IMR-90 (cell line): ENCODE measurements at regions not wholly inside any gene's neighbourhood (a gene's known extent, or its start where the extent isn't known, plus 50 kb on each side); places are given as distances from the start of the nearest gene placed in this dataset.

ENCODE experiments used
- ATAC-seq: fragments of 200-7000 bp; cut with Tn5 transposase; 2 replicates; pipeline ENCODE4 v1.9.1; 2020; ENCODE audit warnings: low read depth, mild to moderate bottlenecking, moderate library complexity
- BruUV-seq: library from RNA; stranded (reverse); fragments of 400-500 nt; replicated peaks from 2 replicates; lab custom pipeline; 2021; lab: Mats Ljungman, UMichigan
- CTCF ChIA-PET: fragments of 300-600 bp; formaldehyde crosslinking; extraction: SDS; loops from one replicate; lab custom pipeline; 2021; ENCODE audit warnings: antibody characterized with exemption; lab: Yijun Ruan, JAX
- POLR2A ChIA-PET: fragments of 300-600 bp; sonication (Branson Sonifier 250); formaldehyde crosslinking; loops from one replicate; lab custom pipeline; 2022; ENCODE audit warnings: antibody characterized with exemption; ENCODE audit not compliant: unreplicated experiment; lab: Charles Lee
- DNase-seq: peaks from one replicate; pipeline ENCODE4 v3.0.0; 2013
- H2AFZ ChIP-seq: replicated peaks from 2 replicates; pipeline ENCODE3; 2013; ENCODE audit warnings: low read length, mild to moderate bottlenecking; ENCODE audit not compliant: poor library complexity
- H2AK5ac ChIP-seq: 2 replicates; pipeline ENCODE4 v1.6.1; 2013; ENCODE audit warnings: low read depth, low read length, inconsistent platforms
- H2AK9ac ChIP-seq: replicated peaks from 2 replicates; pipeline ENCODE3; 2013; ENCODE audit warnings: mild to moderate bottlenecking, low read depth, low read length, moderate library complexity; ENCODE audit not compliant: poor library complexity
- H2BK120ac ChIP-seq: 2 replicates; pipeline ENCODE4 v1.6.1; 2013; ENCODE audit warnings: low read depth, low read length, inconsistent platforms
- H2BK15ac ChIP-seq: 3 replicates; pipeline ENCODE4 v1.6.1; 2013; ENCODE audit warnings: low read depth, low read length, inconsistent platforms
- H2BK20ac ChIP-seq: 2 replicates; pipeline ENCODE4 v1.6.1; 2013; ENCODE audit warnings: low read depth, mild to moderate bottlenecking, inconsistent platforms, low read length, moderate library complexity
- H2BK5ac ChIP-seq: 2 replicates; pipeline ENCODE4 v1.6.1; 2013; ENCODE audit warnings: mild to moderate bottlenecking, low read depth, low read length, inconsistent platforms; ENCODE audit not compliant: poor library complexity, severe bottlenecking
- H3K14ac ChIP-seq: replicated peaks from 2 replicates; pipeline ENCODE4 v1.6.1; 2013; ENCODE audit warnings: low read depth, low read length, inconsistent platforms
- H3K18ac ChIP-seq: 2 replicates; pipeline ENCODE4 v1.6.1; 2013; ENCODE audit warnings: low read depth, low read length, control low read depth
- H3K23ac ChIP-seq: 2 replicates; pipeline ENCODE4 v1.6.1; 2013; ENCODE audit warnings: low read depth, low read length, inconsistent platforms
- H3K27ac ChIP-seq: 2 replicates; pipeline ENCODE4 v1.5.1; 2013; ENCODE audit warnings: mild to moderate bottlenecking, control low read depth, low read length; ENCODE audit not compliant: insufficient read depth
- H3K27me3 ChIP-seq: 2 replicates; pipeline ENCODE4 v1.6.1; 2013; ENCODE audit warnings: low read length; ENCODE audit not compliant: control insufficient read depth, insufficient read depth
- H3K36me3 ChIP-seq: 2 replicates; pipeline ENCODE4 v1.6.1; 2013; ENCODE audit warnings: low read length, mixed read lengths; ENCODE audit not compliant: control insufficient read depth, insufficient read depth
- H3K4ac ChIP-seq: 2 replicates; pipeline ENCODE4 v1.6.1; 2013; ENCODE audit warnings: low read depth, low read length, inconsistent platforms
- H3K4me1 ChIP-seq: 2 replicates; pipeline ENCODE4 v1.6.1; 2013; ENCODE audit warnings: low read length, mixed read lengths; ENCODE audit not compliant: control insufficient read depth, insufficient read depth
- H3K4me2 ChIP-seq: 2 replicates; pipeline ENCODE4 v1.6.1; 2013; ENCODE audit warnings: low read depth, mild to moderate bottlenecking, control low read depth, low read length, moderate library complexity
- H3K4me3 ChIP-seq: 2 replicates; pipeline ENCODE4 v1.5.1; 2013; ENCODE audit warnings: low read depth, mild to moderate bottlenecking, control low read depth, low read length, moderate library complexity; ENCODE audit not compliant: insufficient read depth
- H3K56ac ChIP-seq: 2 replicates; pipeline ENCODE4 v1.6.1; 2013; ENCODE audit warnings: low read length, inconsistent platforms; ENCODE audit not compliant: insufficient read depth; ENCODE audit errors: extremely low read depth
- H3K79me1 ChIP-seq, 2 experiments: 2 replicates each; pipeline ENCODE4 v1.6.1; 2013; ENCODE audit warnings: low read length in 2 of 2, inconsistent platforms in 1 of 2, low read depth in 1 of 2
- H3K9ac ChIP-seq: 2 replicates; pipeline ENCODE4 v1.6.1; 2013; ENCODE audit warnings: low read depth, low read length, control low read depth
- H3K9me1 ChIP-seq: 2 replicates; pipeline ENCODE4 v1.6.1; 2013; ENCODE audit warnings: low read length, inconsistent platforms; ENCODE audit not compliant: insufficient read depth
- H3K9me3 ChIP-seq: 2 replicates; pipeline ENCODE4 v1.6.1; 2013; ENCODE audit warnings: low read length; ENCODE audit not compliant: control insufficient read depth, insufficient read depth
- H4K20me1 ChIP-seq: 2 replicates; pipeline ENCODE4 v1.6.1; 2013; ENCODE audit warnings: low read length, inconsistent platforms; ENCODE audit not compliant: insufficient read depth
- H4K5ac ChIP-seq: 2 replicates; pipeline ENCODE4 v1.6.1; 2013; ENCODE audit warnings: mild to moderate bottlenecking, low read depth, low read length, control low read depth
- H4K8ac ChIP-seq, 2 experiments: 2 replicates each; pipeline ENCODE4 v1.6.1; 2013; ENCODE audit warnings: low read depth in 2 of 2, low read length in 2 of 2, control low read depth in 1 of 2, inconsistent platforms in 1 of 2
- H4K91ac ChIP-seq: 2 replicates; pipeline ENCODE4 v1.6.1; 2013; ENCODE audit warnings: low read depth, low read length, inconsistent platforms; ENCODE audit not compliant: insufficient read depth
- CEBPB ChIP-seq: IDR thresholded peaks from 2 replicates; pipeline ENCODE4 v1.6.1; 2012; ENCODE audit warnings: low read depth, low read length, improper control_type of control experiment
- CTCF ChIP-seq: conservative IDR thresholded peaks from 2 replicates; pipeline ENCODE4 v1.5.1; 2012; ENCODE audit warnings: mild to moderate bottlenecking, low read depth, low read length, improper control_type of control experiment
- RAD21 ChIP-seq: IDR thresholded peaks from 2 replicates; pipeline ENCODE4 v1.6.1; 2012; ENCODE audit warnings: low read length, improper control_type of control experiment
- USF2 ChIP-seq: fragments of 150-350 bp; IDR thresholded peaks from 2 replicates; pipeline ENCODE4 v1.6.1; 2017; ENCODE audit warnings: mild to moderate bottlenecking, antibody characterized with exemption, low read length, low read depth
- WGBS, 2 experiments: methylation state at CpG; one replicate each; pipeline versions ENCODE4 v1.1.5 to v1.1.7; 2013; ENCODE audit warnings: missing lambda C conversion rate in 2 of 2; ENCODE audit not compliant: insufficient read length in 1 of 2; ENCODE audit errors: extremely low coverage in 2 of 2; 5-methylcytosine and 5-hydroxymethylcytosine counted together
- dilution Hi-C: fragments of 300-500 bp; cut with HindIII; formaldehyde crosslinking; loops from one replicate; pipeline ENCODE4 v1.14.3; 2018; ENCODE audit warnings: low sequenced_read_pairs; ENCODE audit not compliant: unreplicated experiment
- in situ Hi-C: fragments of 300-500 bp; cut with MboI; formaldehyde crosslinking; loops from 3 replicates; pipeline ENCODE4 v1.14.3; 2019; ENCODE audit warnings: low sequenced_read_pairs, inconsistent platforms, mixed read lengths
- intact Hi-C: fragments of 100-400 bp; cut with micrococcal nuclease; formaldehyde crosslinking; loops from 2 replicates; pipeline ENCODE4 v1.10.0; 2022

- dilution Hi-C loops = no loop called here
- Histone ChIP-seq H2AFZ (peak overlapping the region; percentile 99), H3K36me3 (peaks cover 10% of the 10 kb centered on the region; the same call in 1 of the 2 replicates), H2BK15ac (no peak overlapping the region), H4K5ac (no peak overlapping the region), H3K9me1 (no peaks in the 10 kb centered on the region; the same call in 1 of the 2 replicates), H2AK5ac (no peak overlapping the region), H3K18ac (no peak overlapping the region), H3K27me3 (no peaks in the 10 kb centered on the region), H3K4me2 (peak overlapping the region; percentile 93), H3K9ac (peak overlapping the region; percentile 85), H3K4me1 (peaks cover 6% of the 10 kb centered on the region), H2BK20ac (no peak overlapping the region), H3K14ac (peak overlapping the region; percentile 90), H3K27ac (peak overlapping the region; percentile 70), H4K91ac (no peak overlapping the region), H4K8ac (peak overlapping the region in 1 of 2 experiments; percentile 69; a peak in 2 of 4 replicates), H2BK5ac (peak overlapping the region; percentile 65), H3K23ac (peak overlapping the region; percentile 93), H2BK120ac (no peak overlapping the region), H4K20me1 (no peaks in the 10 kb centered on the region), H3K9me3 (no peaks in the 10 kb centered on the region), H3K79me1 (peaks cover 13 to 30% of the 10 kb centered on the region in 2 experiments), H3K4ac (peak overlapping the region; percentile 80), H3K4me3 (peak overlapping the region; percentile 66), H3K56ac (peak overlapping the region; percentile 70; the same call in 1 of the 2 replicates), H2AK9ac (no peak overlapping the region)
- TF ChIP-seq CTCF = 0 out of 2 replicates have a peak, but pooled peaks have one; percentile 22
- no peak for TF ChIP-seq USF2
- TF ChIP-seq CEBPB = no peak
- TF ChIP-seq RAD21 = no peak
- DNase-seq (no peak), ATAC-seq (no peak)
- intact Hi-C loops = no loop called here
- ChIA-PET POLR2A (no interaction called here), CTCF (interaction anchor here (0.6 to 1.2 kb wide), 4 partner anchors 9 to 437 kb away, joined by 3 to 10 read pairs (median 4); partner anchors contain the start of gene TGFB1I1)
- in situ Hi-C loops = loop anchor here (25.0 kb wide), 2 partner anchors 202 to 727 kb away; partner anchors contain the start of genes HSD3B7 and RUSF1
- BruUV-seq = TSS peak; percentile 23
- 55% methylated on average over 2 of the region's 12 CpGs; no CpG with 5 or more reads in 1 of the 2 experiments for WGBS, 2 experiments
These were observed 159.4 kb upstream of the ZNF267 start for GRCh38 chr16:31713945-31714902.
